ENCODE measurements at regions not wholly inside any gene's neighbourhood (a gene's known extent, or its start where the extent isn't known, plus 50 kb on each side); places are given as distances from the start of the nearest gene placed in this dataset.

DNA sequence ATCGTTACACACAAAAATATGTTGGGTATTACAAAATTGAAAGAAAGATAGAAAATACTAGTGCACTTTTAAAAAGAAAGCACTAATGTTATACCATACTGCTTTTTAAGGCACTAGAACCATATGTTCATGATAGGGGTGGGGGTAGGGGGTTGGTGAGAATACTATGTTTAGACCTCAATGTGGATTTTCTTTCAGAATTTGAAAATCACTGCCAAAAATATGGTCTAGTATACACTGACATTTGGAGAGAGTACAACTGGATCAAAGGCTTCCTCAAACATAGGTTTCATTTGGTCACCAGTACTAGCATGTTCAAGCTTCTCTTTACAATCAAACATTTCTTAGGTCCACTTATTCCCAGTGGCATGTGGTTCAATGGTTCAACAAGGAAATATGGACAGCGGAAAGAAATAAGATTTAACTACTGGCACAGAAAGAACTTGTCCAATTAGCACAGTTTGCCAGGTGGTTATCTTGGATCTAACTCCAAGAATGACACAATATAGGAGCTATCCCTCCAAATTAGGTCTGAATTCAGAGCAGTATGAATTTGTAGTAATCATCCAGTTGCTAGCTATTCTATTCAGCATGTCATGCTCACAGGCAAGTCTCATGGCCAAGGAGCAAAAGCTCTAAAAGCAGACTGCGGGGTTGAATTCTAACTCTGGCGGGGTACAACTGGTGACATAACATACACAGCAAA lies 139.3 kb downstream of the SLC24A2 start (continued):
- TF ChIP-seq, protein P1, sequence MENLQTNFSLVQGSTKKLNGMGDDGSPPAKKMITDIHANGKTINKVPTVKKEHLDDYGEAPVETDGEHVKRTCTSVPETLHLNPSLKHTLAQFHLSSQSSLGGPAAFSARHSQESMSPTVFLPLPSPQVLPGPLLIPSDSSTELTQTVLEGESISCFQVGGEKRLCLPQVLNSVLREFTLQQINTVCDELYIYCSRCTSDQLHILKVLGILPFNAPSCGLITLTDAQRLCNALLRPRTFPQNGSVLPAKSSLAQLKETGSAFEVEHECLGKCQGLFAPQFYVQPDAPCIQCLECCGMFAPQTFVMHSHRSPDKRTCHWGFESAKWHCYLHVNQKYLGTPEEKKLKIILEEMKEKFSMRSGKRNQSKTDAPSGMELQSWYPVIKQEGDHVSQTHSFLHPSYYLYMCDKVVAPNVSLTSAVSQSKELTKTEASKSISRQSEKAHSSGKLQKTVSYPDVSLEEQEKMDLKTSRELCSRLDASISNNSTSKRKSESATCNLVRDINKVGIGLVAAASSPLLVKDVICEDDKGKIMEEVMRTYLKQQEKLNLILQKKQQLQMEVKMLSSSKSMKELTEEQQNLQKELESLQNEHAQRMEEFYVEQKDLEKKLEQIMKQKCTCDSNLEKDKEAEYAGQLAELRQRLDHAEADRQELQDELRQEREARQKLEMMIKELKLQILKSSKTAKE (IDR thresholded peaks at IDR 0.05; ENCODE audit: low read depth, poor library complexity, severe bottlenecking), result no peak
- TF ChIP-seq ATF7 (IDR thresholded peaks at IDR 0.05; ENCODE audit: low read depth), result no peak
- no peak for TF ChIP-seq TCF12 (IDR thresholded peaks at IDR 0.05; ENCODE audit: low read depth, low read length)
- no peak for TF ChIP-seq TCF7 (IDR thresholded peaks at IDR 0.05; ENCODE audit: borderline replicate concordance)

DNA sequence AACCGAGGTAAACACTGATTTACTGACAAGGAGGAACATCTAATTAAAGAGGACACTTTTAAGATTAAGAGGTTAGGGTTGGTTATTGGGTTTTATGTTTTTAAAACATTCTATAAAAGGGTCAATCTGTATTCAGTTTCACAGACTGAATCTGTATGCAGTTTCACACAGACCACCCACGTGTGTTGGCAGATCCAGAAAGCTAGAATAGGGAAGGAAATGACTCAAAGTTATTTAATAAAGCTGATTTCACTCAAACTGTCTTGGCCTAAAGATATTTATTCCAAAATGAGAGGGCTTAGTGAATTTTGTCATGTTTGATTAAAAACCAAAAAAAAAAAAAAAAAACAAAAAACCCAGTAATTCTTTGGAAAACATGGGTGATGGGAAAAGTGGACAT lies 140.2 kb downstream of the SLC24A2 start:
- RAD21 ChIA-PET (ENCODE audit: unreplicated experiment), result no interaction called here
- H3K27me3 ChIP-seq (replicated peaks in 1 of 2; ENCODE audit: control insufficient read depth in 2 of 2, insufficient read depth in 2 of 2, low read length in 1 of 2), result no peaks in the 10 kb centered on the region; a peak in 2 of 4 replicates
- POLR2A ChIA-PET, result interaction anchor here (0.7 kb wide), 1 partner anchor 44 kb away, joined by 7 read pairs; no protein-coding TSS in a partner anchor

More for the DNA sequence above, 140.2 kb downstream of the SLC24A2 start:
- intact Hi-C loops (cut with micrococcal nuclease; ENCODE audit: unreplicated experiment), result no loop called here
- DNase-seq (ENCODE audit: low read depth, low spot score), result no peak
- Histone ChIP-seq H3K4me1 (ENCODE audit: control insufficient read depth, insufficient read depth, low read length) (no peaks in the 10 kb centered on the region), H2AFZ (ENCODE audit: control insufficient read depth, low read depth, low read length) (no peak overlapping the region), H3K36me3 (ENCODE audit: control insufficient read depth in 2 of 2, insufficient read depth in 2 of 2, low read length in 1 of 2) (no peaks in the 10 kb centered on the region), H3K27ac (ENCODE audit: control insufficient read depth, insufficient read depth) (no peak overlapping the region), H3K4me3 (no peak overlapping the region), H3K79me2 (ENCODE audit: control insufficient read depth, insufficient read depth, low read length) (no peaks in the 10 kb centered on the region), H3K4me2 (ENCODE audit: control insufficient read depth, insufficient read depth) (no peak overlapping the region), H3K9ac (ENCODE audit: control insufficient read depth, insufficient read depth, low read length) (no peak overlapping the region), H4K20me1 (ENCODE audit: control insufficient read depth, insufficient read depth) (no peaks in the 10 kb centered on the region), H3K9me3 (replicated peaks; ENCODE audit: control insufficient read depth, insufficient read depth, low read length) (no peaks in the 10 kb centered on the region)
- ATAC-seq, result no peak
- no TSS peak for BruUV-seq (replicated peaks)
- TF ChIP-seq SUZ12 (IDR thresholded peaks at IDR 0.05; ENCODE audit: unreplicated experiment), result no peak
- no peak for TF ChIP-seq ZSCAN29 (IDR thresholded peaks at IDR 0.05)
- TF ChIP-seq CEBPB (IDR thresholded peaks at IDR 0.05; ENCODE audit: borderline replicate concordance in 1 of 2, low read depth in 2 of 2, low read length in 2 of 2), result no peak
- no peak for TF ChIP-seq MTA2 (IDR thresholded peaks at IDR 0.05; ENCODE audit: low read depth)
- TF ChIP-seq, protein P2, sequence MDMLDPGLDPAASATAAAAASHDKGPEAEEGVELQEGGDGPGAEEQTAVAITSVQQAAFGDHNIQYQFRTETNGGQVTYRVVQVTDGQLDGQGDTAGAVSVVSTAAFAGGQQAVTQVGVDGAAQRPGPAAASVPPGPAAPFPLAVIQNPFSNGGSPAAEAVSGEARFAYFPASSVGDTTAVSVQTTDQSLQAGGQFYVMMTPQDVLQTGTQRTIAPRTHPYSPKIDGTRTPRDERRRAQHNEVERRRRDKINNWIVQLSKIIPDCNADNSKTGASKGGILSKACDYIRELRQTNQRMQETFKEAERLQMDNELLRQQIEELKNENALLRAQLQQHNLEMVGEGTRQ (IDR thresholded peaks at IDR 0.05; ENCODE audit: borderline replicate concordance, low read depth, low read length), result no peak
- TF ChIP-seq ZZZ3 (IDR thresholded peaks at IDR 0.05; ENCODE audit: control insufficient read depth, insufficient read length, low read depth), result no peak
- no peak for TF ChIP-seq SMAD1 (IDR thresholded peaks at IDR 0.05; ENCODE audit: low read depth, partially characterized antibody)
- TF ChIP-seq BACH1 (IDR thresholded peaks at IDR 0.05; ENCODE audit: borderline replicate concordance), result no peak
- no peak for TF ChIP-seq SMARCA5 (IDR thresholded peaks at IDR 0.05)
- no peak for TF ChIP-seq EED (IDR thresholded peaks at IDR 0.05; ENCODE audit: low read depth)
- TF ChIP-seq IRF4 (IDR thresholded peaks at IDR 0.05; ENCODE audit: low read depth, low read length), result no peak
- TF ChIP-seq TARDBP (IDR thresholded peaks at IDR 0.05; ENCODE audit: borderline replicate concordance), result no peak
- TF ChIP-seq TAF1 (IDR thresholded peaks at IDR 0.05; ENCODE audit: borderline replicate concordance, low read depth, low read length), result no peak
- TF ChIP-seq HCFC1 (IDR thresholded peaks at IDR 0.05; ENCODE audit: low read length), result no peak
- TF ChIP-seq JUNB (IDR thresholded peaks at IDR 0.05), result no peak
- no peak for TF ChIP-seq RB1 (IDR thresholded peaks at IDR 0.05; ENCODE audit: borderline replicate concordance)
- no peak for TF ChIP-seq BMI1 (IDR thresholded peaks at IDR 0.05; ENCODE audit: borderline replicate concordance)
- TF ChIP-seq ASH2L (IDR thresholded peaks at IDR 0.05; ENCODE audit: borderline replicate concordance, low read depth), result no peak
- TF ChIP-seq SUPT20H (IDR thresholded peaks at IDR 0.05; ENCODE audit: borderline replicate concordance, control insufficient read depth, low read depth, low read length), result no peak
- no peak for TF ChIP-seq TBL1XR1 (IDR thresholded peaks at IDR 0.05; ENCODE audit: low read depth, low read length)
- in situ Hi-C loops (cut with MboI), result no loop called here
- ChIA-PET CTCF (no interaction called here), SMC1A (ENCODE audit: uncharacterized antibody, unreplicated experiment) (interaction anchor here (0.6 kb wide), 1 partner anchor 1233 kb away, joined by 3 read pairs; no protein-coding TSS in a partner anchor)
- 0% methylated on average over 2 of the region's 2 CpGs for WGBS (ENCODE audit: insufficient coverage, insufficient replicate concordance, low lambda C conversion rate, missing lambda C conversion rate)
- no peak for FAIRE-seq
